Endothelial cell of umbilical vein (primary cell): ENCODE measurements at regions not wholly inside any gene's neighbourhood (a gene's known extent, or its start where the extent isn't known, plus 50 kb on each side); places are given as distances from the start of the nearest gene placed in this dataset.

Source experiments
- BruUV-seq: library from RNA; stranded (reverse); fragments of 400-500 nt; replicated peaks from 2 replicates; lab custom pipeline; 2021; lab: Mats Ljungman, UMichigan
- CTCF ChIA-PET: fragments of 300-600, 350-600 bp; sonication (Branson Sonifier 250); formaldehyde crosslinking; loops from one replicate; lab custom pipeline; 2021; ENCODE audit warnings: antibody characterized with exemption, inconsistent platforms; lab: Charles Lee
- POLR2A ChIA-PET: fragments of 300-600, 350-600 bp; sonication (Branson Sonifier 250); formaldehyde crosslinking; loops from one replicate; lab custom pipeline; 2021; ENCODE audit warnings: antibody characterized with exemption, inconsistent platforms; lab: Charles Lee
- DNase-seq: peaks from one replicate; pipeline ENCODE4 v3.0.0-alpha.2; 2011; ENCODE audit warnings: low read depth, low spot score
- FAIRE-seq: peaks from 2 replicates; lab custom pipeline; 2011; peaks lifted over from hg19 to GRCh38; lab: Jason Lieb, UNC
- H2AFZ ChIP-seq: 2 replicates; pipeline ENCODE4 v1.6.0; 2012; ENCODE audit warnings: low read depth, low read length, control low read depth, inconsistent platforms
- H3K27ac ChIP-seq: 2 replicates; pipeline ENCODE4 v1.5.1; 2011; ENCODE audit warnings: low read depth, mild to moderate bottlenecking, control low read depth, low read length, moderate library complexity; ENCODE audit not compliant: insufficient read depth
- H3K27me3 ChIP-seq, 2 experiments: 2 replicates each; pipeline versions ENCODE4 v1.6.0 to v1.6.1; 2011; ENCODE audit warnings: low read length in 2 of 2, mixed read lengths in 1 of 2; ENCODE audit not compliant: control insufficient read depth in 2 of 2, insufficient read depth in 2 of 2
- H3K36me3 ChIP-seq, 2 experiments: 2 replicates in 1 of 2; 3 replicates in 1 of 2; pipeline ENCODE4 v1.5.1; 2011; ENCODE audit warnings: low read length in 2 of 2, mild to moderate bottlenecking in 1 of 2, moderate library complexity in 1 of 2; ENCODE audit not compliant: control insufficient read depth in 2 of 2, insufficient read depth in 2 of 2; ENCODE audit errors: extremely low read depth in 1 of 2
- H3K4me1 ChIP-seq: 3 replicates; pipeline ENCODE4 v1.5.1; 2011; ENCODE audit warnings: mild to moderate bottlenecking, low read length; ENCODE audit not compliant: control insufficient read depth, insufficient read depth; ENCODE audit errors: extremely low read depth
- H3K4me2 ChIP-seq: 2 replicates; pipeline ENCODE4 v1.6.1; 2011; ENCODE audit warnings: low read length, control low read depth, mixed read lengths; ENCODE audit not compliant: insufficient read depth
- H3K4me3 ChIP-seq, 3 experiments: fragments of 200-600 bp in 1 of 3; sonication (generic), shearing (Covaris generic) in 1 of 3; replicated peaks in 1 of 3; 2 replicates each; pipeline ENCODE4 v1.5.1; 2011 to 2016; ENCODE audit warnings: control low read depth in 3 of 3, low read length in 3 of 3, mild to moderate bottlenecking in 2 of 3, inconsistent platforms in 1 of 3, low read depth in 1 of 3, moderate library complexity in 1 of 3; ENCODE audit not compliant: insufficient read depth in 1 of 3
- H3K79me2 ChIP-seq: 2 replicates; pipeline ENCODE4 v1.6.0; 2012; ENCODE audit warnings: low read length, inconsistent platforms; ENCODE audit not compliant: control insufficient read depth, insufficient read depth
- H3K9ac ChIP-seq: replicated peaks from 2 replicates; pipeline ENCODE3; 2011; ENCODE audit warnings: low read length, control low read depth; ENCODE audit not compliant: insufficient read depth; ENCODE audit errors: extremely low read depth
- H3K9me1 ChIP-seq: replicated peaks from 3 replicates; pipeline ENCODE4 v1.6.0; 2011; ENCODE audit warnings: mild to moderate bottlenecking, low read length; ENCODE audit not compliant: control insufficient read depth, insufficient read depth; ENCODE audit errors: extremely low read depth
- H3K9me3 ChIP-seq: replicated peaks from 2 replicates; pipeline ENCODE4 v1.5.1; 2012; ENCODE audit warnings: low read length, inconsistent platforms; ENCODE audit not compliant: control insufficient read depth, insufficient read depth
- H4K20me1 ChIP-seq: replicated peaks from 2 replicates; pipeline ENCODE3; 2011; ENCODE audit warnings: mild to moderate bottlenecking, low read length; ENCODE audit not compliant: control insufficient read depth, insufficient read depth; ENCODE audit errors: extremely low read depth
- CTCF ChIP-seq, 2 donors: IDR thresholded peaks; 1 replicate in 1 of 2; 2 replicates in 1 of 2; pipeline ENCODE4 v1.5.1; 2011; ENCODE audit warnings: low read length in 2 of 2, mild to moderate bottlenecking in 2 of 2, moderate library complexity in 2 of 2, control low read depth in 1 of 2, inconsistent platforms in 1 of 2, low read depth in 1 of 2; ENCODE audit not compliant: insufficient read depth in 1 of 2; ENCODE audit errors: extremely low read depth in 1 of 2
- EZH2 ChIP-seq: IDR thresholded peaks from 2 replicates; pipeline ENCODE4 v1.6.1; 2012; ENCODE audit warnings: borderline replicate concordance, low read depth, mild to moderate bottlenecking, moderate library complexity, low read length, inconsistent platforms; ENCODE audit not compliant: severe bottlenecking
- FOS ChIP-seq: IDR thresholded peaks from 2 replicates; pipeline ENCODE4 v1.6.1; 2011; ENCODE audit warnings: mild to moderate bottlenecking, low read length, moderate library complexity, borderline replicate concordance; ENCODE audit not compliant: insufficient read depth
- GATA2 ChIP-seq: IDR thresholded peaks from 2 replicates; pipeline ENCODE4 v1.7.0; 2011; ENCODE audit warnings: low read depth, mild to moderate bottlenecking, moderate library complexity, mixed read lengths, low read length; ENCODE audit not compliant: insufficient read length, insufficient read depth
- JUN ChIP-seq: IDR thresholded peaks from 2 replicates; pipeline ENCODE4 v1.6.1; 2011; ENCODE audit warnings: borderline replicate concordance, low read depth; ENCODE audit not compliant: insufficient read length, insufficient read depth
- MAX ChIP-seq: IDR thresholded peaks from 2 replicates; pipeline ENCODE4 v1.6.1; 2011; ENCODE audit not compliant: insufficient read depth, insufficient read length
- MYC ChIP-seq: IDR thresholded peaks from one replicate; pipeline ENCODE4 v1.6.1; 2011; ENCODE audit warnings: mild to moderate bottlenecking, low read depth, low read length
- POLR2A ChIP-seq: IDR thresholded peaks from 2 replicates; pipeline ENCODE4 v1.6.1; 2012; ENCODE audit warnings: low read depth, mild to moderate bottlenecking, control low read depth, low read length
- POLR2AphosphoS5 ChIP-seq: IDR thresholded peaks from 2 replicates; pipeline ENCODE4 v1.6.1; 2012; ENCODE audit warnings: low read depth, mild to moderate bottlenecking, control low read depth, low read length, moderate library complexity; ENCODE audit not compliant: insufficient read depth
- dilution Hi-C: fragments of 300-500 bp; cut with MboI; formaldehyde crosslinking; loops from one replicate; pipeline ENCODE4 v1.15.0; 2019; ENCODE audit warnings: low sequenced_read_pairs; ENCODE audit not compliant: extremely low pct_ligation_motif_present
- intact Hi-C: fragments of 100-400 bp; cut with micrococcal nuclease; formaldehyde crosslinking; loops from one replicate; pipeline ENCODE4 v1.10.0; 2022

GRCh38 chr11:92460213-92460612, 235.6 kb downstream of the FAT3 start:
- Histone ChIP-seq H3K4me1 (no peaks in the 10 kb centered on the region), H3K27me3 (no peaks in the 10 kb centered on the region), H3K4me2 (no peak overlapping the region), H3K4me3 (no peak overlapping the region), H2AFZ (no peak overlapping the region), H3K36me3 (no peaks in the 10 kb centered on the region), H3K9ac (no peak overlapping the region), H3K79me2 (no peaks in the 10 kb centered on the region), H4K20me1 (no peaks in the 10 kb centered on the region), H3K9me1 (no peaks in the 10 kb centered on the region), H3K27ac (no peak overlapping the region), H3K9me3 (no peaks in the 10 kb centered on the region)
- BruUV-seq: no TSS peak
- DNase-seq: no peak
- POLR2A ChIA-PET: no interaction called here
- dilution Hi-C loops: no loop called here
- intact Hi-C loops: no loop called here
- CTCF ChIA-PET: no interaction called here
- FAIRE-seq: no peak
- TF ChIP-seq FOS (no peak), CTCF (IDR thresholded peaks at IDR 0.05; ENCODE audit: extremely low read depth in 1 of 2, insufficient read depth in 1 of 2, low read depth in 1 of 2, low read length in 2 of 2) (no peak), MYC (no peak), POLR2AphosphoS5 (no peak), EZH2 (no peak), JUN (no peak), POLR2A (no peak), GATA2 (no peak), MAX (no peak)
